ENCODE measurements at regions not wholly inside any gene's neighbourhood (a gene's known extent, or its start where the extent isn't known, plus 50 kb on each side); places are given as distances from the start of the nearest gene placed in this dataset.
"Not testable (repeated sequence)": the region's sequence is repeated elsewhere in the genome, so short reads cannot be mapped to it uniquely, and the experiment has no call there.

- Mint-ChIP-seq H3K4me3 (no peak overlapping the region), H3K27ac (no peak overlapping the region), H3K27me3 (peaks cover under 1 to 9% (median 6%) of the 10 kb centered on the region in 5 donors), H3K36me3 (no peaks in the 10 kb centered on the region), H3K4me1 (peaks cover 0 to 6% (median 0%) of the 10 kb centered on the region in 4 donors), H3K9me3 (peaks cover 0 to 20% (median 1%) of the 10 kb centered on the region in 9 donors)
- POLR2A ChIA-PET, result no interaction called here
- DNase-seq (no peak), ATAC-seq (no peak)
Observed at GRCh38 chr11:119567688-119568582, 145.0 kb upstream of the THY1 start.

GRCh38 chr11:119566319-119566718, 143.3 kb upstream of the THY1 start:
- Mint-ChIP-seq H3K36me3 (no peaks in the 10 kb centered on the region), H3K27me3 (peaks cover 6 to 22% (median 20%) of the 10 kb centered on the region in 5 donors), H3K4me3 (no peak overlapping the region), H3K9me3 (peaks cover 0 to 35% (median 4%) of the 10 kb centered on the region in 9 donors), H3K27ac (no peak overlapping the region), H3K4me1 (peaks cover 0 to 5% (median 0%) of the 10 kb centered on the region in 4 donors)
- POLR2A ChIA-PET, result no interaction called here
- no peak for ATAC-seq
- no peak for DNase-seq

GRCh38 chr11:119565693-119566092, 142.7 kb upstream of the THY1 start:
- DNase-seq, H3K27ac Mint-ChIP-seq, H3K4me1 Mint-ChIP-seq, POLR2A ChIA-PET, H3K36me3 Mint-ChIP-seq, H3K4me3 Mint-ChIP-seq, ATAC-seq: not testable (repeated sequence)
- Mint-ChIP-seq H3K9me3 (peaks cover 0 to 35% (median 4%) of the 10 kb centered on the region in 9 donors), H3K27me3 (peaks cover 6 to 23% (median 22%) of the 10 kb centered on the region in 5 donors)

GRCh38 chr11:119560961-119561360, 138.0 kb upstream of the THY1 start:
- ATAC-seq (no peak), DNase-seq (no peak)
- POLR2A ChIA-PET, result no interaction called here
- Mint-ChIP-seq H3K27ac (no peak overlapping the region), H3K9me3 (peaks cover 0 to 36% (median 12%) of the 10 kb centered on the region in 9 donors), H3K36me3 (peaks cover 0 to 6% (median 0%) of the 10 kb centered on the region in 3 donors), H3K4me1 (no peaks in the 10 kb centered on the region), H3K27me3 (peaks cover 6 to 36% (median 34%) of the 10 kb centered on the region in 5 donors), H3K4me3 (no peak overlapping the region)

- peaks cover 6 to 36% (median 33%) of the 10 kb centered on the region in 5 donors for H3K27me3 Mint-ChIP-seq
- H3K4me1 Mint-ChIP-seq, result no peaks in the 10 kb centered on the region
- no peak for ATAC-seq
Observed at GRCh38 chr11:119560291-119560690, 137.3 kb upstream of the THY1 start.

GRCh38 chr11:119552106-119552485, 129.1 kb upstream of the THY1 start:
- POLR2A ChIA-PET, result no interaction called here
- no peak for DNase-seq
- ATAC-seq, result no peak
- Mint-ChIP-seq H3K27ac (no peak overlapping the region), H3K27me3 (peaks cover 0 to 5% (median 2%) of the 10 kb centered on the region in 5 donors), H3K36me3 (peaks cover 0 to 8% (median 0%) of the 10 kb centered on the region in 3 donors), H3K4me3 (no peak overlapping the region), H3K9me3 (peaks cover 0 to 18% (median 11%) of the 10 kb centered on the region in 9 donors), H3K4me1 (no peaks in the 10 kb centered on the region)

More at GRCh38 chr11:119560291-119560690, 137.3 kb upstream of the THY1 start:
- Mint-ChIP-seq H3K36me3 (peaks cover 0 to 6% (median 0%) of the 10 kb centered on the region in 3 donors), H3K4me3 (no peak overlapping the region), H3K9me3 (peaks cover 0 to 37% (median 11%) of the 10 kb centered on the region in 9 donors), H3K27ac (no peak overlapping the region)
- no peak for DNase-seq
- POLR2A ChIA-PET, result no interaction called here

- no peak overlapping the region for H3K4me3 Mint-ChIP-seq
- POLR2A ChIA-PET, result no interaction called here
- H3K27ac Mint-ChIP-seq, result no peak overlapping the region
- peaks cover 0 to 5% (median 2%) of the 10 kb centered on the region in 5 donors for H3K27me3 Mint-ChIP-seq
- H3K36me3 Mint-ChIP-seq, result peaks cover 0 to 8% (median 0%) of the 10 kb centered on the region in 3 donors
- DNase-seq, result no peak
- H3K4me1 Mint-ChIP-seq, result no peaks in the 10 kb centered on the region
- H3K9me3 Mint-ChIP-seq, result peaks cover 0 to 18% (median 9%) of the 10 kb centered on the region in 9 donors
- no peak for ATAC-seq
Observed at GRCh38 chr11:119551420-119552105, 128.6 kb upstream of the THY1 start.

- H3K4me1 Mint-ChIP-seq, result no peaks in the 10 kb centered on the region
- peaks cover 0 to 5% (median 2%) of the 10 kb centered on the region in 5 donors for H3K27me3 Mint-ChIP-seq
- ATAC-seq (no peak), DNase-seq (no peak)
- peaks cover 0 to 12% (median 4%) of the 10 kb centered on the region in 9 donors for H3K9me3 Mint-ChIP-seq
- no peak overlapping the region for H3K27ac Mint-ChIP-seq
- POLR2A ChIA-PET, result no interaction called here
- no peak overlapping the region for H3K4me3 Mint-ChIP-seq
- H3K36me3 Mint-ChIP-seq, result peaks cover 0 to 2% (median 0%) of the 10 kb centered on the region in 3 donors
Observed at GRCh38 chr11:119550053-119550752, 127.2 kb upstream of the THY1 start.

- Mint-ChIP-seq H3K4me3 (no peak overlapping the region), H3K36me3 (no peaks in the 10 kb centered on the region), H3K27me3 (peaks cover 0 to 3% (median 3%) of the 10 kb centered on the region in 5 donors), H3K9me3 (peaks cover 0 to 12% (median 4%) of the 10 kb centered on the region in 9 donors), H3K27ac (no peak overlapping the region), H3K4me1 (no peaks in the 10 kb centered on the region)
- POLR2A ChIA-PET, result no interaction called here
- DNase-seq (no peak), ATAC-seq (no peak)
Observed at GRCh38 chr11:119547511-119547910, 124.5 kb upstream of the THY1 start.

- ATAC-seq, result no peak
- peaks cover under 1 to 6% (median 3%) of the 10 kb centered on the region in 5 donors for H3K27me3 Mint-ChIP-seq
- POLR2A ChIA-PET, result no interaction called here
- H3K9me3 Mint-ChIP-seq, result peaks cover 0 to 12% (median 4%) of the 10 kb centered on the region in 9 donors
- no peak for DNase-seq
- H3K27ac Mint-ChIP-seq, result no peak overlapping the region
- H3K4me3 Mint-ChIP-seq, result no peak overlapping the region
- no peaks in the 10 kb centered on the region for H3K36me3 Mint-ChIP-seq
- H3K4me1 Mint-ChIP-seq, result no peaks in the 10 kb centered on the region
Observed at GRCh38 chr11:119545978-119546915, 123.3 kb upstream of the THY1 start.

GRCh38 chr11:119540370-119541125, 117.6 kb upstream of the THY1 start:
- H3K4me1 Mint-ChIP-seq, result peaks cover 0 to 1% (median 0%) of the 10 kb centered on the region in 4 donors
- DNase-seq (no peak), ATAC-seq (no peak)
- peaks cover 4 to 22% (median 17%) of the 10 kb centered on the region in 5 donors for H3K27me3 Mint-ChIP-seq
- POLR2A ChIA-PET, result no interaction called here
- no peak overlapping the region for H3K4me3 Mint-ChIP-seq
- H3K27ac Mint-ChIP-seq, result no peak overlapping the region
- H3K36me3 Mint-ChIP-seq, result no peaks in the 10 kb centered on the region
- H3K9me3 Mint-ChIP-seq, result peaks cover 0 to under 1% (median 0%) of the 10 kb centered on the region in 9 donors

All from naive thymus-derived CD8-positive, alpha-beta T cell (primary cell).